GM21390 (cell line): ENCODE measurements at regions not wholly inside any gene's neighbourhood (a gene's known extent, or its start where the extent isn't known, plus 50 kb on each side); places are given as distances from the start of the nearest gene placed in this dataset.

Experiments
- ATAC-seq: cut with Tn5 transposase; IDR thresholded peaks from one replicate; pipeline ENCODE4 v1.9.1; 2021; ENCODE audit not compliant: unreplicated experiment

DNA sequence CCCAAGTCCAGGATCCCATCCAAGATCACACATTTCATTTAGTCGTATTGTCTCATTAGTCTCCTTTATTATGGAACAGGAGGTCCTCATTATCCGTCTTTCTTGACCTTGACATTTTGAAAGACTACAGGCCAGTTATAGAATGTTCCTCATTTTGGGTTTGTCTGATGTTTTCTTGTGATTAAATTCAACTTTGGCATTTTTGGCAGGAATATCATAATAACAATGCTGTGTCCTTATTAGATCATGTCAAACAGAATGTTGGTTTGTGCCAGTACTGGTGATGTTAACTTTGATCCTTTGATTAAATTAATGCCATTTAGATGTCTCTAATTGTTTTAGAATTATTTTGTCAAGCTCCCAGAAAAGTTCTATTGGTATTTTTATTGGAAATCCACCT lies 106.5 kb upstream of the FRY start:
- ATAC-seq, result no peak

DNA sequence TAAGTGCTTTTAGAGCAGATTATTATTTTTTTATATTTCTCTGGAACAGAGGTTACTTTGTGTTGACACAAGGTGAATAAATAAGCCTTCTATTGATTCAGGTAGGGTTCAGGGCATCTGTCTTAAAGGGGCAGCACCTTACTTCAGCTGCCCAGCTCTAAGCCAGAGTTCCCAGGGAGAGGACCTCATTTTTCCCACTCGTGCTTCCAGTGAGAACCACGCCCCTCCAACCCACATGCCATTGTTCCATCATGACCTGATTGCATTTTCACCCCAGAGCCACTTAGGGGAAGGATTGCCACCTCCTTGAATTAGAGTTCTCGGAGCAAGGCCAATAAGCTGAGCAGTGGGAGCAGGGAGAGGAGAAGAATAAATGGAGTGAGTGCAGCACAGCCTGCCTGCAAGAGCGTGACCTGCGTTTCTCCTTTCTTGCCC lies 104.3 kb upstream of the FRY start:
- no peak for ATAC-seq

DNA sequence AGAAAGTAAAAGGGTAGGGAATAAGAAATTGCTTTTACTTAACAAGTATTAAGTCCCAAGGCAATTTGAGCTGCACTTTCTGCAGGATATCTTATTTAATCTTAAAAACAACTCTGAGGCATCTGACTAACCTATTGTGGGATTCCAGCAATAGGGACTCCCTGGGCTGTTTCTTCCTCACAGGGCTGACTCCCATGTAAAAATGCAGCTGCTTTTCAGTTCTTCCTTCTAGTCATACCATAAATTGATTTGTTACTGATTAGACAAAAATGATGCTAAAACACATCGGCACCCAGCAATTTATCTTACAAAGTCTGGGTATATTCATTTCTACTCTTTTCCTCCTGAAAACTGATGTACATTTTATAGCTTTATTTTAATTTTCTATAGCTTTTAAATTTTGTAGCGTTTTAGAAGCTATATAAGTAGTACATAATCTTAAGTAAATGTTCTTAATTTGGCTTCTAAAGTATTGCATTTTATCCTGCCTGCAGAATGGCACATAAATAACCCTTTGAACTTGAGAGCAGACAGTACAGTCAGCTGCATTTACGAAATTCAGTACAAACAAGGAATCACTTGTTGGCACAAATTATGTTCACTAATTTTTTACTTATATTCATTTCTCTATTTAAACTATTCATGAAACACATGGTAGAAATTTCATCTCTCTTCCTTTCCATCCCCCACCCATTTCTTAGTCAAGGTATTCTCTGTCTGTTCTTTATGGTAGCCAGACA lies 102.4 kb upstream of the FRY start:
- ATAC-seq, result no peak

DNA sequence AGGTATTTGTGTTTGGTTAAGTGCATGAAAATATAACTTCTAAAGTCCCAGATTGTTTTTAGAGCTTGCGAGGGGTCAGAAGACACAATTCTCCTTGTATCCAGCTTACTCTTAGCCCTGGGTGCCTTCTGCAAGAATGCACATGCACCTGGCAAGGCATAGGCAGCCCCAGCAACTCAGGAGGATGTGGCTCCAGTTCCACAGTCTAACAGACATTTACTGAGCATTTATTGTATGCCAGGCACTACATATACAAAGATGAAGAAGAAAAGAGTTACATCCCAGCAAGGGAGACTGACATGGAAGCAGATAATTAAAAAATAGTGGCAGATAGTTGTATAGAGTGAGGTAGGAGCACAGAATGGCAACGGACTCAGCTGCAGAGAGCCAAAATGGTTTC lies 101.1 kb upstream of the FRY start:
- ATAC-seq, result peak; percentile 31

DNA sequence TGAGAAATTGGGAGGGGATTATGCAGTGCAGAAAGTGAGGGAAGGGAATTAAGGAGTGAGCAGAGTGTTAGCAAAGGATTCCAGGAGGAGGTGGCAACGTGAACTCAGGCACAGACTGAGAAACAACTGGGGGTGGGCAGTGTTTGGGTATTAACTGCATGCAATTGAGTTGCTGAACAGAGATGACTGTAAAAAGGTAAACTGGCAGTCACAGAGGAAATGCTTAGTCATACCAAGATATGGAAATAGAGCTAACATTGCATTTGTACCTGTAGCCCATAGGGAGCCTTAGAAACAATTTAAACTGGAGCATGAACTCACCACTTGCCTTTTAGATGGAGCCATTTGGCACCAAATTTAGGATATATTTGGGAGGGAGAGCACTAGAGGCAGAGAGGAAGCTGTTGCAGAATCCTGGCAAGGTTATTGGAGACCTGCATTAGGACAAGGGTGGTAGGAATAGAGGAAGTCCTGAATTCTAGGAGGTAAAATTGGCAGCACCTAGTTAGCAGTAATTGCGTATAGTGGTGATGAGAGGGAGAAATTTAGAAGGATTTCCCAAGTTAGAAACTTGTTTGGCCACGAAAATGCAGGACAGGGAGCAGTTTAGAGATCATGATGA lies 100.6 kb upstream of the FRY start:
- ATAC-seq, result peak; percentile 100

DNA sequence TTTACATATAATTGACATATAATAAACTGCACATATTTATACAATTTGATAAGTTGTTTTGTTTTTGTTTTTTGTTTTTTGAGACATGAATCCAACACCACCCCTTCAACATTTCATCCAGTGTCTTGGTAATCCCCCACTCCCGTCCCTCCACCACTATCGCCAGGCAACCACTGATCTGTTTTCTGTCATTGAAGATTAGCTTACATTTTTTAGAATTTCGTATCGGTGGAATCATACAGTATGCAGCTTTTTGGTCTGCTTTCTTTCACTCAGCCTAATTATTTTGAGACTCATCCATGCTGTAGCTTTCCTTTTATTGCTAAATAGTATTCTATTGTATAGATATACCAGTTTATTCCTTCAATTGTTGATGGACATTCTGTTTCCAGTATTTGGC lies 94.1 kb upstream of the FRY start:
- no peak for ATAC-seq

DNA sequence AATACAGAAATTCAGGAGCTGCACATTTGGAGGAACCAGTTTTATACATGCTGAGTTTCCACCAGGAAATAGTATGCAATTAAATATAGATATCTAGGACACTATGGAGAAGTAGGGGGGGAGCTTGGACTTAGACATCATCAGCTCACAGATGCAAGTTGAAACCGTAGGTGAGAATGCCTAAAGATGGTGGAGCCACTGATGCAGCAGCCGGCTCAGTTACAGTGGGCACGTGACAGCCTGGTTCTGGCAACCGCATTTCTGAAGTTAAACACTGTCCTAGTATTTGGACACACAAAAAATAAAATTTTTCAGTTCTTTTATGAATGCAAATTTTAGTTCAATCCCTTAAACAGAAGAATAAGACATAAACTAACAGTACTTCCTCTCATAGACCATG lies 91.5 kb upstream of the FRY start:
- ATAC-seq, result no peak

DNA sequence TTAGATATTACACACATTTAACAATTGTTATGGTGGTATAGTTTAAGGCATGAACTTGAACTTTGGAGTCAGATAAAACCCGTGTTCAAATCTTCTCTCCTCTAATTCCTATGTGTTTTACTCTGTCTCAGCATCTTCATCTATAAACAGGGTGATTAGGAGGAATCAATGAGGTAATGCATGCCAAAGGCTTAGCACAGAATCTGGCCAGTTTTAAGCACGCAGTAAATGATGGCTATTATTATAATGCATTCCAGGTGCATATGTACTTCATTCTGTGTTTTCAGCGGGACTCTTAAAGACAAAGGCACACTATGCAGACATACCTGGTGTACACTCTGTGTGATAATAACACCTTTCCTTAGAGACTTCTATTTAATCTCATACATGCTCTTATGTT lies 88.0 kb upstream of the FRY start:
- ATAC-seq, result no peak

DNA sequence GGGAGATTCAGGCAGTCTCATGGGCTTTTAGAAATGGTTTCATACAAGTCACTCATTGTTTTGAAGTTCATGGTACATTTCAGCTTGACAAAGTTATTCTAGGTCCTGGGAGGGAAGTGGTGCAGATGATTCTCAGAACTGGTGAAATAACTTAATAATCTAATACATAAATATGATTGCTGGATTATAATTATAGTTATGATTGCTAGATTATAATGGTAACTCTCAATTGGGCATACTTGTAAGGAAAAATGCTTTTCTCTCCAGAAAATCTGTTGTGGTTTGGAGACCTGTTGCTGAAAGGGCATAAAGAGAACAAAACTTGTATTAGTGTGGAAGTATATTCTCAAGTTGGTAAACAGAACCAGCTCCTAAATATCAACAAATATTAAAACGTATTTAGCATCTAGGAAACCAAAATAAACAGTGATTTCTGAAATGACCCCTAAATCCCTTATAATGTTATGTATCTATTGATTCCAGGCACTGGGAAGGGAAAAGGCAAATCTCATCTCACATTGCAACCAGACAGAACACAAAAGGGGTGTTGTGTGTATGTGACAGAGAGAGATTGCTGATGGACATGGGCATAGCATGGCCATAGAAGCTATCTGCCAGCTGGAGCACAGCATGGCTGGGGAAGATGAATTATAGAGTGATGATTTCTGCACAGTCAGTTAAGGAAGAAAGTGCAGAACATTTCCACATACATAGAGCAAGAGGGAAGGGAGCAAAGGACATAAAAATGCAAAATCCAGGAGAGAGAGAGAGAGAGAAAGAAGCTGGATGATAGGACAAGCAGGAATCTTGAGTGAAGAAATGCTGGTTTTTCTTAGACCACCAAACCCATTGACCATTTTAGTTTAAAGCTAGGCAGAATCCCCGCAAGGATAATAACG lies 87.1 kb upstream of the FRY start:
- ATAC-seq, result no peak

DNA sequence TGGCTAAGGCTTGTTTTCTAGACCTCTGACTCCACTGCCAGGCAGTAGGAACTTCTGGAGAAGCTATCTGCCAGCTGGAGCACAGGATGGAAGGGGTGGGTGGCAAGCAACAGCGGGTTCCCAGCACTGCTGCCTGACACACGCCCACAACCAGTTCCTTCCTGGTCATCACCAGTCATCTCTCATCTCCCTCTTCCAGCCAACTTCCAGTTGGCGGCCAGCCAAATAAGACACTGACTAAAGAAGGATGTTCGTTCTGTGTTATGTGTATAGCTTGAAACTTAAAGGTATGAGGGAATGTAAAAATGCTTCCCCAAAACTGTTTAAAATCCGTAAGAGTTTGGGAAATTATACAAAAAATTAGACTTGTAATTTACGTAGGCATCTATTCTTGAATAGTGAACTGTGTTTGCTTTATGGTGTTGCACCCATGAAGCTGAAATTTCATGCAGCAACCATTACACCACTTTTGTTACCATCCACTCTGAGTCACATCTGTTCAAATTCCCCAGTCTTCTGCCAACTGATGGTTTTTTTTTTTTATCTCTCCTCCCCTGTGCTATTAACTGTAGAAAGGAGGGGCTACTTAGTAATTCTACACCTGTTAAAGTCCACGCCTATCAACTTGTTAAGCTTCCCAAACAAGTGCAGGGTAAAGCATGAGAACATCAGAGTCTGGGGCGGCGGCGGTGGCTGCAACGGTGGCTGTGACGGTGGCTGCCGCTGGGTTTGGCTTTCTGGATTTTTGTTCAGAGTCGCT lies 86.2 kb upstream of the FRY start:
- ATAC-seq, result no peak

DNA sequence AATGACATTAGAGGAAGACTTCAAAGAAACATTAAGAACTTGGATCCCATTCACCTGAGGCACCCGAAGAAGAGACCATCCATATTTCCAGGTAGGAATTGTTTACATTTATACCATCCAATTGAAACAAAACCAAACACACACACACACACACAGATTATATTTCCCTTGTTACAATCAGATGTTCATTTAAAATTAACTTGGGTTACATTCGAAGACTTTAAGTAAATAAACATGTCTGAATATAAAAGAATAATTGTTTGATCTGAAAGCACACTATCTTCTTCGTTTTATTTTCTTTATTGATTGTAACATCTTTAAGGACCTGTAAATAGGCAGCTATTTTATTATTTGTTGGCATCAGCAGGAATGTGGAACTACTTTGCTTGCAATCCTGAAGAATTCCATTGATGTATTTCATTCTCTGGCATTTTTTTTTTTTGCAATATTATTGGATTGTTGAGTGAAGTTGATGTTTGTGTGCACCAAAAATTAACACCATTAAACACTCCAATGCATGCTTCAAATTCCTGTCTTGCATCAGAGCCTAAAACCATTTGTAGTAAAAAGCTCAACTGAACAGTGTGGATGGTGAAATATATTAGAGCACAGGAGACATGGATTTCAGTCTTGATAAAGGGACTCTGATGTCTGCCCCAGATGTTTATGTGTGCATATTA lies 85.3 kb upstream of the FRY start:
- no peak for ATAC-seq

DNA sequence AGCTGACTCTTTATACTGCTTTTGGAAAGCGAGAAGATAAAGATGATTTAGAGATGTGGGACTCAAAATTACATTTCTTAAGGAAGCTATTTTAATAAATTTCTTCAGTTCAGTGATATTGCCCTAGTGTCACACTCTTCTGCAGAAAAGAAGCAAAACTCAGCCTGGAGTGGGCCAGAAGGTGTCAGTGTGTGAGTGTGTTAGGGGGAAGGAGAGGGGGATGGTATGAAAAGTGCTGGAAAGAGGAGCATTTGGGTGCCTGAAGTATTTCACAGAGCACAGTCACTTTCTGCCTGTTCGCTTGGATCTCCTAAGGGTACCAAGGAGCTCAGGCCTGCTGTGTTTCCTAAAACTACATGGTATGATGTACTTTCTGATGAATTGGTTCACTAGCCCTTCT lies 84.5 kb upstream of the FRY start:
- no peak for ATAC-seq

DNA sequence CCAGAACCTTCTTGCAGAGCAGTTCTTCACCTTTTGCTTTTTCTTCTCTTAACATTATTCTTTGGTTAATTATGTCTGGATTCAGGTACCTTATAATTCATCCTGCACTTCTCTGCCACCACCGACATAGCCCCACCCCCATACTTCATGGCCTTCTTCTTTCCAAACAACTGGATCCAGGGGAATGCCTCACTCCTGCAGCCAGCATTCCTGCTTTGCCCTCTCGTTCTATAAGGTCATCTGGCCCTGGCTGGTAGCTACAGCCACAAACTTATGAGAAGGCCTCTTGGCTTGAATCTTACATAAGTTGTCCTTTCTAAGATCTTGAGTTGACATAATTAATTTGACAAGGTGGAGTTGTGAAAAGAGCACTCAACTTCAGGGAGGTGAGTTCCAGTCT lies 84.1 kb upstream of the FRY start:
- no peak for ATAC-seq

DNA sequence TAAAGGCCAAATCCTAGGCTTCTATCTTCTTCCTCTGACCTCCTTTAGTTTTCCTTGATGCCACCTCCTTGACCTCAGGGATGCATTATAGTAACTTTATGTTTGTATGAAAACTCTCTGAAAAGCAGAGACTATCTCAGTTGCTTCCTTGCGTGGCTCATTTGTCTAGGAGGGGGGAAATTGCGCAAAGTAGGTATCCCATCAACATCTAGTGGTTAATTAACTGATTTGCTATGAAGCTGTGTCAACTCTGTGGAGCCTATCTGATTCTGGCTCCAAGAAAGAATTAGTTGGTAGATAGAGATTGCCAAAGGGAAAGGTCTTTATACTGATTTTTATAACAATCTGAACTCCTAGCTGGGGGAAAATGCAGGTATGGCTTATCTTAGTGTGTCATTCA lies 82.1 kb upstream of the FRY start:
- no peak for ATAC-seq

DNA sequence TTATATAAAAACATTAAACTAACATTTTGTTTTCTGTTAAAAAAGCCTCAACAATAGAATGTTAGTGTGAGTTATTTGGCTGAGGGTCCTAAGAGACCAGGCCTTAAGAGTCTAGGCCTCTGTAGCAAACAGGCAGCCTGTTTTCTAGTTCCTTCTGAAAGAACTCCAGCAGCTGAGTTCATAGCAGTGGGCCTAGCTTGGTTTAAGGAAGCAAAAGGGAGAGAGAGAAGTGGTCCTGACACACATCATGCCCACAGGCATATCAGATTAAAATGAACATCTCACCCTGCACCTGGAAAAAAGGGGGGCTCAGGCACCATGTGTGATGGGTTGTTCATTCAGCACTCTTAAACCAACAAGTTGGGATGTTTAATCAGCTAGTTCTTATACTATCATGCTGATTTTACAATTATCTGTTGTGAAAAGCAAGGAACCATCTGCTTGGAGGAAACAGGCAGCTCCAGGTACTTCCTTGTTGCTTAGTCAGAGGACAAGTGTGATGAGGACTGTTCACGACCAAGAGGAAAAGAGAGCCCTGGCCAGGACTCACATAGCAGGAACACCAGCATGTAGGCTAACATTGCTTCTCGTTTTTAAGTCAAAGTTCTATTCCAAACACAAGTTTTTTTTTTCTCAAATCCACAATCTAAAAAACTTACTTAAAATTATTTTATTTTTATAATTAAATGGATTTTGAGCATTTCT lies 81.3 kb upstream of the FRY start:
- no peak for ATAC-seq

DNA sequence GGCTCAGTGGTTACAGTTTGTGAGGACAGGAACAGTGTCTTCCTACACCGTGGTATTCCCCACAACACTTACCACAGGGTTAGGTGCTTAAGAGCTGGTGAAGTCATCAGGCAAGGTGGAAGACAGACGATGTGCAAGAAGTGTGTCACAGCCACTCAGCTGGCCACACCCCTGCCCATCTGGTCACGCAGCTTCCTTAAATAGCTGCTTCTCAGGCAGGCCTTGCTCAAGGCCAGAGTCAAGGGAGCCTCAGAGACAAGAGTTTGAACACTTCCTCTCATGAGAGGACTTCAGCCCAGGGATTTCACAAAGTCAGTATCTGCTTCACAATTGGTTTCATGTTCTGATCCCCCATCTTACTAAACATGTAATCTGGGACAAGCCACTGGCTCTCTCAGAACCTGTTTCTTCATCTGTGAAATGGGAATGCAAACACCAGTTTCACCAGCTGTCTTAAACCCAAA lies 80.3 kb upstream of the FRY start:
- ATAC-seq, result peak; percentile 93

DNA sequence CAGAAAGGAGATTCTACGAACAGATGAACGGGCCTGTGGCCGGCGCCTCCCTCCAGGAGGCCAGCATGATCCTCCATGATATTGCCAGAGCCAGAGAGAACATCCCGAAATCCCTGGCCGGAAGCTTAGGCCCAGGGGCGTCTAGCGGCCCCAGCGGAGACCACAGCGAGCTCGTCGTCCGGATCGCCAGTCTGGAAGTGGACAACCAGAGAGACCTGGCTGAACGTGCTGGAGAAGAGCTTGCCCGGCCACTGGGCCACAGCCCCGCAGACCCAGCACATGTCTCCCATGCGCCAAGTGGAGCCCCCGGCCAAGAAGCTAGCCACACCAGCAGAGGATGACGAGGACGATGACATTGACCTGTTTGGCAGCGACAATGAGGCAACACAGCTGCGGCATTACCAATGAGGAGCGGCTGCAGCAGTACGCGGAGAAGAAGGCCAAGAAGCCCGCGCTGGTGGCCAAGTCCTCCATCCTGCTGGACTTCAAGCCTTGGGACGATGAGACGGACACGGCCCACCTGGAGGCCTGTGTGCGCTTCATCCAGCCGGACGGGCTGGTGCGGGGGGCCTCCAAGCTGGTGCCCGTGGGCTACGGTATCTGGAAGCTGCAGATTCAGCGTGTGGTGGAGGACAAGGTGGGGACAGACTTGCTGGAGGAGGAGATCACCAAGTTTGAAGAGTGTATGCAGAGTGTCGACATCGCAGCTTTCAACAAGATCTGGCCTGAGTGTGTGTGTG lies 78.8 kb upstream of the FRY start:
- ATAC-seq, result no peak

DNA sequence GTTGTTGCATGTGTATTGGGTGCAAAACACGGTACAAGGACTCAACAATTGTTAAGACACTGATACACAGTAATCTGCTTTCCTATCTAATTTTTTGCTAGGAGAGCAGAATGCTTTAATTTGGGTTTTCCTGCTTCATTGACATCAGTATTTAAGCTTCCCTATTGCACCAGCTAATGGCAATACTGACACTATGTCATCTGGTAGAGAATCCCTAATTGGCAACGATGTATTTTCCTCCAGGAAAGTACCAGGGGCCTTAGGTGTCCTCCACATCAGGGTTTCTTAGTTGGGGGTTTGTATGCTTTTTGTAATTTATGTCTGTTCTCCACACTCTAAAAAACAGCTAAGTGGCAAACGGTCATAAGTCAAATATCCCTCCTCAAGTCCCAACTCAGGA lies 76.5 kb upstream of the FRY start:
- ATAC-seq, result no peak

DNA sequence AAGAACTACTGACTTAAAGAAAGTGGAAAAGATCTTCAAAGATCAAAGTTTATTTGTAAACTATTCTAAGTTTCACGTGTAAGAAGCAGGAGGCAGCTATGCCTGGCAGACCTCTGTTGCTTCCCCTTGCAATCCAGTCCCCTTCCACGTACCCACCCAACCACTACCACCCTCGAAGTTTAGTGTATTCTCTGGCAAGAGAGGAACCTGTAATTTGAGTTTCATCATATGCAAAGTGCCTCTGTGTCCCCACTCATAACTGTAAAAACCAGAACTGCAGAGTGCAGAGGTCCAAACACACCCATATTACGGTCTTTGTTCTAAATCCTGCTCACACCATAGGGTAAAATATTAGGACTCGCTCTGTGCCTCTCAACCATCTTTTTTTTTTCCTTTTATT lies 75.8 kb upstream of the FRY start:
- no peak for ATAC-seq
